AG04449 (cell line): ENCODE measurements at regions not wholly inside any gene's neighbourhood (a gene's known extent, or its start where the extent isn't known, plus 50 kb on each side); places are given as distances from the start of the nearest gene placed in this dataset.

Experiments used
- CTCF ChIA-PET: fragments of 350-600 bp; formaldehyde crosslinking; extraction: SDS; loops from one replicate; lab custom pipeline; 2021; ENCODE audit warnings: antibody characterized with exemption; lab: Yijun Ruan, JAX
- POLR2A ChIA-PET: fragments of 400-600, 350-600 bp; formaldehyde crosslinking; extraction: SDS; loops from one replicate; lab custom pipeline; 2020; ENCODE audit warnings: antibody characterized with exemption, inconsistent platforms; lab: Yijun Ruan, JAX
- DNase-seq: peaks from one replicate; pipeline ENCODE4 v3.0.0-alpha.2; 2010; ENCODE audit warnings: low read depth, low spot score
- H3K4me3 ChIP-seq: 2 replicates; pipeline ENCODE4 v1.5.1; 2011; ENCODE audit warnings: low read depth, mild to moderate bottlenecking, control low read depth, low read length
- TF ChIP-seq, protein P1 (sequence below): IDR thresholded peaks from one replicate; pipeline ENCODE4 v1.5.1; 2011; ENCODE audit warnings: mild to moderate bottlenecking, moderate library complexity, low read length, control low read depth, inconsistent platforms; ENCODE audit not compliant: insufficient read depth; ENCODE audit errors: missing control alignments

DNA sequence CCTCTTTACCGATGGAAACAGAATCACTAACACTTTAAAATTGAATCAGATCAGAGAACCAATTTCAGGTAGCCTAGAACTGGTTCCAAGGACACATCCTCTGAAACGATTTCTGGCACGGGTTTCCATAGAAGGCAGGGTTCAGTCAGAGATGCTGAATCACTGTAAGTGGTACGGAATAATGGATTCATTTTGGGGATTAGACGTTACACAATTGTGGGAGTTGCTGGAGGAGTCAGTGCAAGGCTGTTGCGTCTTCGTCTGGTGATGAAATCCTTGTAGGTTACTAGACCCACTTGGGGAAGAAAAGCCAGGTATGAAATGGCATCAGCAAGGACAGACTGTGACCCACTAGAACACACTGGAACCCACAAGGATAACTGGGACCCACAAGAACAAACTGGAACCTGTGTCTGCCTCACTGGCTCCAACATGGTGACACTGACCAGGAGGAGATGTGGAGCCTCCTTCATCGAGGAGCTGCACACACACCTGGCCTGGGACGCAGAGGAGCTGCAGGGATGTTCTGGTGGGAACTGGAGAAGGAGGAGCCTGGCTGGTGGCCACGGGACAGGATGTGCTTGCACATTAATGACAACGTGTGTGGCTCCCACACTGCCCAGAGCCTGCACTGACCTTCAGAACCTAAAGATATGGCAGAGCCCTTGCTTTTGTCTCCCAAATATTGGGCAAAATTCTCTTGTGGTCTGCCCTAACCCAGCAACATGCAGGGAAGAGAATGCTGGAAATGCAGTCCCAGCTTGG is 105.1 kb downstream of the TRAPPC11 start:
- ChIA-PET POLR2A (no interaction called here), CTCF (no interaction called here)

DNA sequence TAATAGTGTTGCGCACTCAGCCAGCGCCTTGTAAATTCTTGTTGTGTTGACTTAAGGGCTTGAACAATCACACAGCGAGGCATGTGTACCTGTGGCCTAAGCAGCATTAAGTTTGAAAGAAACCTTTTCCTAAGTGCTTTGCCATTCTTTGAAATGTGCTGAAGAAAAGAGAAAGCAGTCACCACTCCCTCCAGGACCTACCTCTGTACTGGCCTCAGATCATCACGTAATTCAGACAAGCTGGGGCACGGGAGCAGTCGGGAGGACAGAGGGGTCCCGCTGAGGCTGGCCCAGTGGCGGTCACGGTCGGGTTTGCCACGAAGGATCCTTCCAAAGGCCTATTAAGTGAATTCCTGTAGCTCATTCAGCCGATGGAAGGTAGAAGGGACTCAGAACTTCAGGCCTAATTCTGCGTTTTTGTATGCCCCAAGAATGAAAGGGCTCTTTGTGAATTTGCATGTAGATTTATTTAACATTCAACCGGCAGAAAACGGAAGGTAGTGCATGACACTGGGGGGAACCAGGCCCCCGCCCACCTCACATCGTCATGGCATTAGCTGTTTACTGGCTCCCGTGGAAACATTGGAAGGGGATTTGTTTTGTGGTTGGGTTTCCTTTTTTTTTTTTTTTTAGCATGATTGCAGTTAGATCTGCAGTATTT is 106.3 kb downstream of the TRAPPC11 start:
- CTCF ChIA-PET, result no interaction called here
- POLR2A ChIA-PET, result no interaction called here
- TF ChIP-seq, protein P1, sequence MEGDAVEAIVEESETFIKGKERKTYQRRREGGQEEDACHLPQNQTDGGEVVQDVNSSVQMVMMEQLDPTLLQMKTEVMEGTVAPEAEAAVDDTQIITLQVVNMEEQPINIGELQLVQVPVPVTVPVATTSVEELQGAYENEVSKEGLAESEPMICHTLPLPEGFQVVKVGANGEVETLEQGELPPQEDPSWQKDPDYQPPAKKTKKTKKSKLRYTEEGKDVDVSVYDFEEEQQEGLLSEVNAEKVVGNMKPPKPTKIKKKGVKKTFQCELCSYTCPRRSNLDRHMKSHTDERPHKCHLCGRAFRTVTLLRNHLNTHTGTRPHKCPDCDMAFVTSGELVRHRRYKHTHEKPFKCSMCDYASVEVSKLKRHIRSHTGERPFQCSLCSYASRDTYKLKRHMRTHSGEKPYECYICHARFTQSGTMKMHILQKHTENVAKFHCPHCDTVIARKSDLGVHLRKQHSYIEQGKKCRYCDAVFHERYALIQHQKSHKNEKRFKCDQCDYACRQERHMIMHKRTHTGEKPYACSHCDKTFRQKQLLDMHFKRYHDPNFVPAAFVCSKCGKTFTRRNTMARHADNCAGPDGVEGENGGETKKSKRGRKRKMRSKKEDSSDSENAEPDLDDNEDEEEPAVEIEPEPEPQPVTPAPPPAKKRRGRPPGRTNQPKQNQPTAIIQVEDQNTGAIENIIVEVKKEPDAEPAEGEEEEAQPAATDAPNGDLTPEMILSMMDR, result no peak
- no peak for DNase-seq
- no peak overlapping the region for H3K4me3 ChIP-seq

More for the DNA sequence above, 105.1 kb downstream of the TRAPPC11 start:
- DNase-seq, result no peak
- TF ChIP-seq, protein P1, result no peak
- no peak overlapping the region for H3K4me3 ChIP-seq

DNA sequence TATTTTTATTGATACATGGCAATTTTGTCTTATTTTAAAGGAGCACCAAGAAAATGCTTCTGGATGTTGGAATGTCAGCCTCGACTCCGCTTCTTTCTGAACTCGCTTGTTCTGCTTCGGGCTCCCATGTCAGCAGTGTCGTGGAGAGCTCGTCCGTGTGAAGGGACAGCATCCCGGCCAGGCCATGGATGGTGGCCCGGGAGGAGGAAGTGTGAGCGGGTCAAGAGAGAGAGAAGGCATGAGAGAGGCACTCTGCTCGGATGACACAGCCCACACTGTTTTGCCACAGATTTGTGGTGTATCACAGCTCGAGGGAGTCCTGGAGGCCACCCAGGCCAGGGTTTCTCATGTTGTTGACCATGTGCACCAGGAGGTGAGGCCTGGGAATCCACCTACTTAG is 107.0 kb downstream of the TRAPPC11 start:
- no peak overlapping the region for H3K4me3 ChIP-seq
- ChIA-PET CTCF (no interaction called here), POLR2A (no interaction called here)
- no peak for DNase-seq
- TF ChIP-seq, protein P1, result no peak

DNA sequence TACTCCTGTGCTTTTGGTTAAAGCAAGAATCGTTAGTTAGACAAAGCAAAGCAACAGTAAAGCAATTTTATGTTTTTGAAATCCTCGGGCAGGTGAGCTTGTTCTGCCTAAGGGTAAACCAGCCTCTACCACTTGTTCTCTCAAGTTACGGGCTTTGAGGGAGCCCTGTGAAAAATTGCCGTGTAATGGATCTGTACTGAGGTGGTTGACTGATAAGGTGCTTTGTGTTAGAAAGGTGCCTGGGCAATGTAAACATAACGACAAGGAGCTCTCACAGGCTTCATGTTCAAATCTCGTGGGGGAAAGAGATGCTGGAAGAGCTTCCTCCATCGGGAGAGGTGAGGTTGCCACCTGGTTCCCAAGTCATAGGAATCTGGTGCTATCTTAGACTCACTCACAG is 111.8 kb downstream of the TRAPPC11 start:
- no peak for DNase-seq
- POLR2A ChIA-PET, result no interaction called here
- no peak overlapping the region for H3K4me3 ChIP-seq
- CTCF ChIA-PET, result interaction anchor here (1.2 kb wide), 1 partner anchor 23 kb away, joined by 3 read pairs; no protein-coding TSS in a partner anchor
- TF ChIP-seq, protein P1, result no peak

DNA sequence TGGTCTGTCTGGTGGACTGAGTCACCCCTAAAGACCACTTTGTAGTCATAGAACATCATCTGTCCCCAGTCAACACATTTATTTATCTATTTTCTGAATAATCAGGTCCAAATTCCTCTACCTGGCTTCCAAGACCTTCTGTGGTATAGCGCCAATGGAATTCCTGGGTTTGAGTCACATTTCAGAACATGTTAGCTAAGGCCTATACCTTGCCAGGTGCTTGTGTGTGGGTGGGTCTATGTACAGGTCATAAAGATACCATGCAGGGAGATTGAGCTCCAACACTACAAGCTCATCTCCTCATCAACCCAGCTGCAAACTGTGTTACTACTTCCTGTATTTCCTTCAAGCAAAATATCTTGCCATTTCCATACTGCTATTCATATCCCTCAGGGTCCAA is 113.3 kb downstream of the TRAPPC11 start:
- ChIA-PET CTCF (no interaction called here), POLR2A (no interaction called here)
- TF ChIP-seq, protein P1, result no peak
- no peak overlapping the region for H3K4me3 ChIP-seq
- no peak for DNase-seq

DNA sequence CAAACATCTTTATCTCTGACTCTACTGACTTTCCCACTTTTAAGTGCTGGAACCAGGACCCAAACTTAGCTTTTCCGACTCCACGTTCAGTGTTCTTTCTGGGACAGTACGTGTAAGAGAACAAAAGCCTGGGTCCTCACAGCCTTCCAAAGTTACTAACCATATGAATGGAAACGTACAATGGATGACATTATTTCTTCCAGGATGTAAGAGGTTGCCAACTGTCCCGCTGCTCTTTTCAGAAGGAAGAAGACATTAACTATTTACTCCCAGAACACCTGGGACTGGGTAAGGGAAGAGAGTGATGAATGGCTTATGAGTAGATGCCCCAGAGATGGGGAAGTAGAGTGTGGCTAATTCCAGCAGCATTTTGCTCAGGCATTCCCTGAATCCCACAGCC is 114.7 kb downstream of the TRAPPC11 start:
- ChIA-PET CTCF (no interaction called here), POLR2A (no interaction called here)
- TF ChIP-seq, protein P1, result no peak
- no peak for DNase-seq
- H3K4me3 ChIP-seq, result no peak overlapping the region
